Dermis blood vessel endothelial cell (primary cell): ENCODE measurements at regions not wholly inside any gene's neighbourhood (a gene's known extent, or its start where the extent isn't known, plus 50 kb on each side); places are given as distances from the start of the nearest gene placed in this dataset.
"Not testable (repeated sequence)": the region's sequence is repeated elsewhere in the genome, so short reads cannot be mapped to it uniquely, and the experiment has no call there.

Experiments
- DNase-seq: peaks from one replicate; pipeline ENCODE4 v3.0.0; 2010

DNA sequence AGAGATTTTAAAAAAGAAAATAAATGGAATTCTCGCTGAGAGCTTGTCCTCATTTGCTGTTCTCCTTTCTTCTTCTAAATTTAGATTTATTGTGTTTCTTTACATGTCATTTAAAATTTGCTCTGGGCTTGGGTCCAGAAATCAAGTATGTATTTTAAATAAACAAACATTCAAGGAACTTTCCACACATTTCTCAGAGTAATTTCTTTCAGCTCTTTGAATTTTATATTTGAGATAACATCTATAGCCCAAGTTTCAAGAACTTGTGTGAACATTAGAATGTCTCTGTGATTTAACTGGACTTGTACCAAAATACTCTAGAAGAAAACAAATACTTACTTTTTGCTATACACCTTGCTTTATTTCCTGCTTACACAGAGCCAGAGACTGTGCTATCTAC lies 192.3 kb downstream of the TMEM200A start:
- no peak for DNase-seq

DNA sequence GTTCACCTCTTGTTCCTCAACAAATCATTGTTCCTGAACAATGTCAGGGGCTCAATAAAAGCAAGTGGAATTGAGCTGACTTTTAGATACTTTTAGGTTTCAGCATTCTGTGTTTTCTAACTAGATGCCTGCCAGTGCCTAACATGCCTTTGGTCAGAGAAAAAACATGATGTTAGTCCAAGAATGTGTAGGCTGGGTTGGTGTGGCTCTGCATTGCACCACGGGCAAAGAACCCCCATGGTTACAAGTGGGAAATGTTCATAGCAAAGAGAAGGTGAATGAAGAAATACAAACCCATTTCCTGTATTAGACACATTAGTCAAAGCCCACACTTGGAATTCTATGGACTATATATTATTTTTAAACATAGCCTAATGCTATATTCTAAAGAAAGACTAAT lies 193.3 kb downstream of the TMEM200A start:
- no peak for DNase-seq

DNA sequence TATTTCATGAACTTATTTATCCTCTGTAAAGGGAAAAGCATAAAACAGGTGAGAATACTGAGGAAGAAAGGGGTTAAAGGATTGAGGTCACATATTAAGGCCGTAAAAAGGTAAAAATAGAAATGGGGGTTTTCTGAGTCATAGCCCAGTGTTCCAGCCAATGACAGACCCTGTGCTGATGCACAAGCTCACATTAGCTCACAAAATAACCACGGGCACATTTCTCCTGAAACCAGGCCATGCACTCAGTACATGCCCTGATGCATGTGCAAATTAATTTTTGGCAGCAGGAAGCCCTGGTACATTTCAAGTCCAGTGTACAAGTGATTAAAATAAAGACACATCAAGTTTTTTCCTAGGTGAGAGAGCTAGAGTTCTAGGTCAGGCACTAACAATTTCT lies 194.4 kb downstream of the TMEM200A start:
- DNase-seq, result no peak

DNA sequence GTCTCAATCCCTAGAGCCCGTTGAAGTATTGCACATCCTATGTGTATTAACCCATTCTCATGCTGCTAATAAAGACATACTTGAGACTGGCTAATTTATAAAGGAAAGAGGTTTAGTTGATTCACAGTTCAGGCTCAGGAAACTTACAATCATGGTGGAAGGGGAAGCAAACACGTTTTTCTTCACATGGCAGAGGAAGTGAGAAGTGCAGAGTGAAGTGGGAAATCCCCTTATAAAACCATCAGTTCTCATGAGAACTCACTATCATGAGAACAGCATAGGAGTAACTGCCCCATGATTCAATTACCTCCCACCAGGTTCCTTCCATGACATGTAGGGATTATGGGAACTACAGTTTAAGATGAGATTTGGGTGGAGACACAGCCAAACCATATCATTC lies 195.3 kb downstream of the TMEM200A start:
- not testable (repeated sequence) for DNase-seq

DNA sequence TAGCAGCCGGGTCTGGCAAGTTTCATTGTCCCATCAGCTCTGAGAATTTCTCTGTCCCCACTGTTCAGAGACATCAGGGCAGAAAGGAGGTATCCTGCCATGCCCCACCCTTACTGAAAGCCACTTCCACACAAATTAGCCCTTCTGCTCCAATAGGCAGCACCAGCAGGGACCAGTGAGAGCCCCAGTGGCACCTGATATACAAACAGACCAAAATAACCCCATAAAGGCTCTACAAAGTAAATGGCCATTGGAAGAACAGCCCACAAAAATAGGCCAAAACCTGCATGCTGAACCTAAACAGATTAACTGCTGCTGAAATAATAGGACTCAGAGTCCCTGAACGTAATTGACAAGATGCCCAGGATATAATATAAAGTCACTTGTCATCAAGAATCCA lies 199.9 kb downstream of the TMEM200A start:
- no peak for DNase-seq

DNA sequence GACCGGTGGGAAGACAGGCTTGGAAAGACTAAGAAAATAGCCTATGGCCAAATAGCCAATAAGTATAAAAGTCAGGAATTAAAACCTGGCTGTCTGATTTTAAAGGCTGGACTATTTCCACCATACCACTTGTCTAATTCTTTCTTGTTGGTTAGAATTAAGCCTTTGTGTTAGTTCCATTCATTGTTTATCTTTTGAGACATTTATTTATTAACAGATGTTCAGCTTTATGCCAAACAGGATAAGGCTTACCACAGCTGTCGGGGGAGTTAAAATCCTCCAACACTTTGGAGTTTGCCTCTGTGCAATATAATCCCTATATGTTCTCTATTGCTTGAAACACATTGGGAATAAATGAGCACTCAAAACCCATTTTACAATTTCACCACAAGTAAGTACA lies 208.3 kb downstream of the TMEM200A start:
- DNase-seq, result no peak

DNA sequence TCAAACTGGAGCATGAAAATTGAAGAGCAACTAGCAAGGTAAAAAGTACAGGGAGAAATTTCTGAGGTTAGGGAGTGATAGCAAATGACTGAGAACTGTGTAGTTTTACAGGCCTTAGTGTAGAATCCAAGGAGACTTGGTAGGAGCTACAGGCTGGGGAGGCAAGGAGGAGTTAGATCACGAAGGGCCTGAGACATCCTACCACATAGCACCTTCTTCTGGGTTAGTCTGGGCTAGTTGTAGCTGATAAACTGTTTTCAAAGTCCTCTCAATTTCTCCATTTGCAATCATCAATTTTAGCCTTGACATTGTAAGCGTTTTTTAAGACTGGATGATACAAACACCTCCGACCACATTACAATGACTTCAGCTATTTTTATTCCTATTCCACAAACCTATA lies 209.7 kb downstream of the TMEM200A start:
- no peak for DNase-seq

DNA sequence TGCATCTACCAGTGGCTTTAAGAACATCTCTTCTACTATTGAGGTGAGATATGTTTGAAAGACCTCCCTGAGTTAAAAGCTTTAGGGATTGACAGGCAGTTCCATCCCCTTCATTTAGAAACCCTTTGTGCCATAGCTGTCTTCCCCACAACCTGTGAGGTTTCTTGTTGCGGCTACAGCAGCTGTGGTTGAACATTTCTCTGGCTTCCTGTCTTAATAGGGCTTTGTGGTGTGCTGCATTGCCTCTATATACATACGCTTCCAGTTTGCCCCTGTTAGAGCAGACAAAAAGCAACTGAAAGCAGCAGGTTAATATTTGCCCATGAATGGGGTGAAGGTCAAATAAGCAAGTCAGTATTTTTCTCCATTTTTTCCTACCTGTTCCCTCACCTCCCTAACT lies 210.2 kb downstream of the TMEM200A start:
- DNase-seq, result no peak

DNA sequence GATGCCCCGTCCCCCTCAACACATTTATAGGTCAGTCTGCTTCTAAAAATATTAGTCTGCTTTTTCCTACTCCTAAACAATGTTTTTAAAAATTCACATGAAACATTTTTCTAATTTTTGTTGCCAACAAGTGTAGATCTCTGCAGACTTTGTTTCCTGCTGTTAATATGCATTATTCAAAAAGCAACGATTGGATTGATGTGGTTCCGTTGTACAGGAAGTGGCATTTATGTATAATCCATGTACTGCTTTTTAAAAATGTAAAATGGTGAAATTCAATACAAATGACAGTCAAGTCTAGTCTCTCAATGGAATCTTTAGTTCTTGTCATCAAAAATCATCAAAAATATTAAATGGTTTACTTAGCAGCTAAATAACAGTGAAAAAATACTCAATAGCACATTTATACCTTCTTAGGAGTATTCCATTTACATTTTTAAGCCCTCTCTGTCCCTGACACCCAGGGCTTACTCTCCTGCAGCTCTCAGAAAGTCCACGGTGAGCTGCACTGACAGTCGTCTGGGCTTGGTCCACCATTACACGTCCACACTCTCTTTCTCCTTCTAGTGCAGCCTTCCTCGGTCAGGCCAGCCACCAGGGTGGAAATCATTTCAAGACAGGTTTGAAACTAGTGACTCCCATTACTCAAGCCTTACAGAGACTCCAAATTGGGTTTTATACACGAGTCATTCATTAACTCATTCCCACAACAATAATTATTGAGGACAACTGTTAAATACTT lies 211.5 kb downstream of the TMEM200A start:
- DNase-seq, result no peak

DNA sequence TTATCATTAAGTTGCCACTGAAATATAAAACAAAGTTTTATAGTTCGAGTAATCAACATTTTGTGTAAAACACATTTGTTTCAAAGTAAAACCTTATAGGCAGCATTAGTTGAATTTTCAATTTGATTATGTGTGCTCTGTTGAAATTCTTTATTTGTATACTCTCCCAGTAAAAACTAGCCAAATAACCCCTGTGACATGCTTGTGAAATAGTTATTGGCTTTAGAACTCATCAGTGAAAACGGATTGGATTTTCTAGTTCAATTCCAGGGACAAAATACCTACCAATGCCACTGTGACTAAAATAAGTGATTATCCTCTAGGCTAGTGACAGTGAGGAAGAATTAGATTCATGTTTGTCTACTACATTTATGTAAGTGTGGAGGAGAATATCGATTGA lies 212.9 kb downstream of the TMEM200A start:
- DNase-seq, result no peak

DNA sequence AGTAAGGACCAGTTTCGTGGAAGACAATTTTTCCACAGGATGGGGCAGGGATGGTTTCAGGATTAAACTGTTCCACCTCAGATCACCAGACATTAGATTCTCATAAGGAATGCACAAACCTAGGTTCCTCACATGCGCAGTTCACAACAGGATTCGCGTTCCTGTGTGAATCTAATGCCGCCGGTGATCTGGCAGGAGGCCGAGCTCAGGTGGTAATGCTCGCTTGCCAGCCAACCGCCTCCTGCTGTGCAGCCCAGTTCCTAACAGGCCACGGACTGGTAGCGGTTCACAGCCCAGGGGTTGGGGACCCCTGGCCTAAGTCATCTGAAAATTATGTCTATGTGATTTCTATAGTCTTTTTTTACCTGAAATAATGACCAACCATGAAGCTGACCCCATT lies 217.5 kb downstream of the TMEM200A start:
- DNase-seq, result no peak

DNA sequence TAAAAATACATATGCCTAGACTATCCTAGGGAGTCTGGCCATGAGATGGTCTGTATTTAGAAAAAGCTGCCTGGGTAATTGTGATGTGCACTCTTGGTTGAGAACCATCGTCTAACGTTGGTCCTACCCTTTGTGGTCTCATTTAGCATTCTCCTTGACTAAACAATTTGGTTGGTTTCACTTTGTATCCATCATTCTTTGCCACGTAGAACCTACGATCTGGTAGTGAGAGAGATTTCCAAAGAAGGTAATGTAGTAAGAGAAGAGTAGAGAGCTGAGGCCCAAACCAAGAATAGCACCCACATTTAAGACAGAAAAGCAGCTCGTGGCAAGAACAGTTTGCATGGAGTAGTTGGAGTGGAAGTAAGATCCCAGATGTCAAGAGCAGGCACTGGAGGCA lies 219.8 kb downstream of the TMEM200A start:
- DNase-seq, result no peak

DNA sequence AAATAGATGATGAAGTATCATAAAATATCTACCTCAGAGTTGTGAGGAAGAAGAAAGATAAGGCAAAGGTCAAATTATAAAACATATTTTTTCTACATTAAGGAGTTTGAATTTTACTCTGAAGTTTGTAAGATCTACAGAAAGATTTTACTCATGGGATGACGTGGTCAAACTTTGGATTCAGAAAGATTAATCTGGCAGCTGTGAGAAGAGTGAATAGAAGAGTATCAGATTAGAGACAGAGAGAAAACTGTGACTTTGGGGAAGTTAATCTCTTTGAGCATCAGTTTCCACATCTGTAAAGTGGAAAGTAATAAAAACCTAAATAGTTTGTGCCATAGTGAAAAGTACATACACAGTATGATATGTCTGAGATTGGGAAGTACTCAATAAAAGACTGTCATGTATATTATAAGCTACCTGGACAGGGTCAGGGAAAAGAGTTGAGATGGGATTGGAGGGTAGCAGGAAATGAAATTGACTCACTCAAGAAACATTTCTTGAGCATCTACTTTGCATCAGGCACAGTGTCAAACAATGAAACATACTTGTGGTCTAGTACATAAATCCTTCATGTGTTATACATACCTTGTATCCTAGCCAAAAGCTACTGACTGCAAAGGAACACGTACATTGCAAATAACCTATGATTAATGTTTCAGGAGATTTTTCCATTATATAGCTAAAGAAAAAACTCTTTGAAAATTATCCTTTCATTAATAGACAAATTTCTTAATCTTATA lies 222.1 kb downstream of the TMEM200A start:
- no peak for DNase-seq

DNA sequence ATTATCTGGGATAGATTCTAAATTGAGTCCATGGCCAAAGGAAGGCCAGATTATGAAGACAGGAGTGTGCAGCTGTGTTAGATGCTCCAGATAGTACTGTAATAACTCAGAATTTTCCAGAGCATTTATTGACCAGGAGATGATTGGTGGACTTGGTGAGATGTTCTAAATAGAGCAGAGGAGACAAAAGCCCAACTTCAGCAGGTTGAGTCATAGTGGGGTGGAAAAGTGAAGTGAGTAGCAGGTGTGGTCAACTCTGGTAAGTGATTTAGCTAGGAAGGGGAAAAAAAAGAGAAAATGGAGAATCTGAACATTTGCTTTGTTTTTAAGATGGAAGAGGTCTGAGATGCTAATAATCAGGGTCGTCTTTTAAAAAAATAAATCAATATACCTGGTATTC lies 227.4 kb downstream of the TMEM200A start:
- no peak for DNase-seq

DNA sequence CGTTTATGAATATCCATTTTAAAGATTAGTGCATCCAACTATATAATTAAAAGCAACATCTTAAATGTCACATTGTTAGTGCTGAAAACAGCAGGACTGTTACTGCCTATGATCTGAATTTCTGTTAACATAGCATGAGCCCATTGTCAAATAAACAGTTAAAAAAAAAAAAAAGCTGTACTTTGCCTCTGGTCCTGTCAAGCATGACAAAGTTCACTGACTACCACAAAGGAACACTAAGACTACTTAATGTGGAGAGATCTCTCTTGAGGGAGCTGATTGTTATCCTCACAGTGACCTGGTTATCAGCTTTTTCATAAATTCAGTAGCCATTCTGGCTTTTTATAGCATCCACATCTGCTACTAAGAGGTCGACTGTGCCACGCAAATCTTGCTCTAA lies 228.1 kb downstream of the TMEM200A start:
- DNase-seq, result no peak

DNA sequence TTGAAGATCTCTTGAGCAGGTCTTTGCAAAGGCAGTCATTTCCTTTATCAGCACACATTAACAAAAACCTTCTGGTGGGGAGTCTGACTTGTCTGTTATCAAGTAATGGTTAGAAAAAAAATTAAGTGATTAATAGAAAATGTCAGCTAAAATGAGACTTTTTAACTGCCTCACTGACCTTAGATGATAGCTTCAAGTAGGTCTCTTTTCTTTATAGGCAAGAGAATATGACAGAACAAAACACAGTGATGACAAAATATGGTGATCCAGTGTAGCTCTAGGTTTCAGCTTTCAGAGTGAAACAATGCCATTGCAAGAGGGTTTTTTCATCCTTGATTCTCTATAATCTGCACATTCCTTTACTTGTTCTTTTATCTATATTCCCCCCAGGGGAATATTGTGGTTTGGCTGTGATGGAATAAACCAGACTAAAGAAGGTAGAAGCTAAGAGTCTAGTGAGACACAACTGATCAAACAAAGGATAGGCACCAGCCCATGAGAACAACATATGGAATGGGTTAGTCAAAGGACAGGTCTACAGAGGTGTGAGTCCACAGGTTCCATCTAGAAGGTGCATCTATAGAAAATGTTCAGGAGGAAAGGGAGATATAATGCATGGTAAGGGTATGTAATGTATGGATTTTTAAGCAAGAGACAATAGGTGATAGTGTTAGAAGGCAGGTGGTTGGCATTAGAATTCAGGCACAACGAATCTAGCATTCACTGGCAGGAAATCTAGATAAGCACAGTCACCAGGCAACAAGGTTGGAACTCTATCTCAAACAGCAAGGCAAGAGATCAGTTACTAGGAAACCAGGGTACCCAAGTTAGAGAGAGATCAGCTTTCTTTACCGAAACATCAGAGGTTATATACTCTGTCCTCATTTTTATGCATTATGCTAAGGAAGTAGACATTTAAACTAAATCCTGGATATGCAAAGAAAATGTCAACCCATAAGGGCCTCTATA lies 228.9 kb upstream of the SMLR1 start:
- no peak for DNase-seq

DNA sequence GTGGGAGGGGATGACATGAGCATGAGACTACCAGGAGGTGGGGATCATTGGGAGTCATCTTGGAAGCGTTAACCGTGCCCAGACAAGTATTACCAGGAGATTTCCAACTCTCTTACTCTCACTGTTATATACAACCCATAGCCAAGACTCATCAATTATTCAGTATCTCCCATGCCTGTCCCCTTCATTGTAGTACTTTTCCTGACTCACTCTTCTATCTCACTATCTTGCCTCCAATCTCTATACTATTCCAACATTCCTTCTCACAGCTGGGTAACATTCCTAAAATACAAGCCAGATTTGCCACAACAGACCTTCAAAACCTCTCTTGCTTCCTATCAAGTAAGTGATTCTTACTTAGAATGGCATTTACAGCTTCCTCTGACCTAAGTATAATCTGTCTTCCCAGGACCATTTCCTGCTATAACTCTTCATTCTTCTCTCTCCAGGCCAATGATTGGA lies 226.3 kb upstream of the SMLR1 start:
- DNase-seq, result peak; percentile 50

DNA sequence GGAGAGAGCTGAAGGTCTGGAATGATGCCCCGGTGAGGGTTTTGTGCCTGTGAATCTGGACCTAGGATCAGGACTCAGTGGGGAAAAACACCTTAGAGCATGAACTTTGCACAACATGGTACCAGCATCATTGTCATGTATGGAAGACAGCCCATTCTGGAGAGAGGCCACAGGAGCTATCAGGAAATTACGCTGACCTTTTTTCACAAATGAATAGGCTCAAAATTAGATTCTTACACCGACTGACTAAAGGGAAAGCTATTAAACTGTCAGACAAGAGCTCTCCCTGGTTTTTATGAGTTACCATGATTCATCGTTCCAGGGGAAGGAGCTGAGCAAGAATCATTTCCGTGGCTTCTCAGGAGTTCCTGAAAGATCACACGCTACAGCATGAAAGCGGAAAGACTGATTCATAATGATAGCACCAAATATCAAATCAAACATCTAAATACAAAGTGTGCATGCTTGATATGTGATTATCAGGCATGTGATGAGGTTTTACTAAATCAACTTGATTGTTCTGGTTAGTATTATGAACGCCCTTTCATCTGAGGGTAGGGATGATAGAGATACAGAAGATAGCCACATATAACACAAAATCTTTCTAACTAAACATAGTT lies 224.9 kb upstream of the SMLR1 start:
- peak; percentile 99 for DNase-seq

DNA sequence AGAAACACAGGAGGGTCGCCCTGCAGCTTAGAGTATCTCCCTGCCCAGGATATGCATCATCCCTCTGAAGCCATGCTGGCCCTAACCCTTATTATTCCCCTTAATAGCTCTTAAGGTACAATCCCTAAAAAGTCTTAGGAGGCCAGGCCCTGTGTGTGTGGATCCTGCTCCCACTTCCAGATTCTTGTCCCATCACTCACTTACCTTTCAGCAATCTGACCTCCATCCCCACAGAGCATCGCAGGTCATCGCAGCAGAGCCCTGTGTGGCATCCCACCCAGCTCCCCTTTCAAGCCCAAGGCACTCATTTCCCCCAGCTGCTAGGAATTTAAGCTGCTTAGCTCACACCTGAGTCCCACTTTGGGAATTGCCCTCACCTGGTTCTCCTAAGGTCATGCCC lies 223.8 kb upstream of the SMLR1 start:
- no peak for DNase-seq

DNA sequence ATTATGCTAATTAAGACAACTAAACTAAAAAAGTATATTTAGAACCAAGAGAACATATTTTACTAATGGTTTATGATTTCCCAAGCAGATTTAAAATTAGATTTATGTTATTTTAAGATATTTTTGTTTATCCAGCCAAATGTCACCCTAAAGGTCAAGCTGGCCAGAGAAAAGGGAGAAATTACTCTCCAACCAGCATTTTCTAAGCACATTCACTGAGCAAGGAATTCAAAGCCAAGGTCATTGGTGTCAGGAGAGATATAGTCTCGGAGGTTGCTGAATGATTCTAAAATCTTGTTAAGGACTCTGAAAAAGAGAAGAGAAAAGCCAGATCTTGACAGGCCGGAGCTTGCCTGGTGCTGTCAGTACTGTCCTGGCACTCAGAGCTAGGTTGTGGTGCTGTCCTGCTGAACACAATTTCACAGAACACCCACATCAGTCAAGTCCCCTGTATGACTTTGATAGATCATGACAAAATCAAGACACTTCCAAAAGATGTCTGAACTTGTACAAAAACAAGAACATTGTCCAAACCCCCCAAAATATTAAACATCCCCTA lies 222.3 kb upstream of the SMLR1 start:
- no peak for DNase-seq

DNA sequence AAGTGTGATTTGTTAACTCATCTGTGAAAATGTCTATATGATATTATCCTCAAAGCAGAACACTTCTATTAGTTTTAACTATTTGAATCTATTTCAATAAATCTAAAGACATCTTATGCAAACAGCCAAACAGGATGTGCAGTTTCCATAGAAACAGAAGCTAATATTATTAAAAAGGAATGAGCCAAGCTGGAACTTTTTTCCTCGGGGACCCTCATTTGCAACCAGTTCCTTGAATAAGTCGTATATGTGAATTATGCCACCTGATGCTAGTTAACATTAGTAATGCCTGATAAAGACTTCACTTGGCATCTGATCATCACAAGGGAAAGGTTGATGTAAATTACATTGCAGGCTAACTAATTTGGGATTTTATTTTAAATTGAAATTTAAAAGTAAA lies 216.9 kb upstream of the SMLR1 start:
- peak; percentile 49 for DNase-seq

DNA sequence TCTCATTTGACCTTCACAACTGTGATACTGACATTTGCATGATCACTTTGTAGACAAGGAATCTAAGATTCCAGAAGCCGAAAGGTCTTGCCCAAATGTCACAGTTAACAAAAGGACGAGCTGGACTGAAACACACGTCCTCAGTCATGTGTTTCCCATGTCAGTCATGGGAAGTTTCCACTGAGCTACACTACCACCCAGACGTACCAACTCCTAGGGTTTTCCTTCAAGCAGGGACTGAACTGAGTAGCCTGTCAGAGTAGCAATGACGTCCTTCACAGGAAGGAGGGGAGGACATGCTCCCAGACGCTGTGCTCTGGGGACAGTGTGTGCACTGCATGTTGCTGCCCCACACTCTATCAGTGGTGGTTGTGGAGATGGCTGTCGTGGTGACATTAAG lies 215.8 kb upstream of the SMLR1 start:
- DNase-seq, result no peak
